GM19025 (cell line): ENCODE measurements at regions not wholly inside any gene's neighbourhood (a gene's known extent, or its start where the extent isn't known, plus 50 kb on each side); places are given as distances from the start of the nearest gene placed in this dataset.

Source experiments
- ATAC-seq: cut with Tn5 transposase; IDR thresholded peaks from one replicate; pipeline ENCODE4 v1.9.1; 2021; ENCODE audit warnings: mild to moderate bottlenecking, low read depth, moderate library complexity; ENCODE audit not compliant: unreplicated experiment

GRCh38 chr5:34500236-34500847 is 155.8 kb upstream of the RAI14 start:
- no peak for ATAC-seq

GRCh38 chr5:34501016-34501415 is 155.1 kb upstream of the RAI14 start:
- ATAC-seq: no peak

- ATAC-seq: no peak
Measured at GRCh38 chr5:34501840-34502239, 154.3 kb upstream of the RAI14 start.

- no peak for ATAC-seq
Measured at GRCh38 chr5:34502581-34502980, 153.5 kb upstream of the RAI14 start.

- no peak for ATAC-seq
Measured at GRCh38 chr5:34503379-34504253, 152.5 kb upstream of the RAI14 start.

- ATAC-seq: no peak
Measured at GRCh38 chr5:34504967-34505366, 151.2 kb upstream of the RAI14 start.

GRCh38 chr5:34505731-34506130 is 150.4 kb upstream of the RAI14 start:
- no peak for ATAC-seq

GRCh38 chr5:34507933-34508332 is 148.2 kb upstream of the RAI14 start:
- ATAC-seq: no peak

- no peak for ATAC-seq
Measured at GRCh38 chr5:34509392-34509791, 146.7 kb upstream of the RAI14 start.

GRCh38 chr5:34510002-34510401 is 146.1 kb upstream of the RAI14 start:
- ATAC-seq: no peak

- no peak for ATAC-seq
Measured at GRCh38 chr5:34511063-34511462, 145.1 kb upstream of the RAI14 start.

- no peak for ATAC-seq
Measured at GRCh38 chr5:34511481-34511880, 144.6 kb upstream of the RAI14 start.

GRCh38 chr5:34511915-34512314 is 144.2 kb upstream of the RAI14 start:
- no peak for ATAC-seq

- ATAC-seq: no peak
Measured at GRCh38 chr5:34516166-34516565, 140.0 kb upstream of the RAI14 start.

- no peak for ATAC-seq
Measured at GRCh38 chr5:34516686-34517085, 139.4 kb upstream of the RAI14 start.

- no peak for ATAC-seq
Measured at GRCh38 chr5:34517249-34517648, 138.9 kb upstream of the RAI14 start.

- ATAC-seq: no peak
Measured at GRCh38 chr5:34519489-34520220, 136.5 kb upstream of the RAI14 start.

GRCh38 chr5:34521628-34522290 is 134.4 kb upstream of the RAI14 start:
- no peak for ATAC-seq

GRCh38 chr5:34522599-34523386 is 133.3 kb upstream of the RAI14 start:
- peak; percentile 86 for ATAC-seq

- no peak for ATAC-seq
Measured at GRCh38 chr5:34523387-34523726, 132.8 kb upstream of the RAI14 start.
